ENCODE measurements at regions not wholly inside any gene's neighbourhood (a gene's known extent, or its start where the extent isn't known, plus 50 kb on each side); places are given as distances from the start of the nearest gene placed in this dataset.
"Not testable (repeated sequence)": the region's sequence is repeated elsewhere in the genome, so short reads cannot be mapped to it uniquely, and the experiment has no call there.

GRCh38 chr19:28575312-28575711 is 637.6 kb downstream of the UQCRFS1 start:
- TF ChIP-seq ELF4 (CRISPR knock-in tag; IDR thresholded peaks at IDR 0.05; ENCODE audit: low read depth); NR3C1 (CRISPR knock-in tag; conservative IDR thresholded peaks at IDR 0.05; ENCODE audit: low read depth); ATF6 (CRISPR knock-in tag; IDR thresholded peaks at IDR 0.05); MLX (CRISPR knock-in tag; IDR thresholded peaks at IDR 0.05); AFF4 (CRISPR knock-in tag; IDR thresholded peaks at IDR 0.05; ENCODE audit: borderline replicate concordance): not testable (repeated sequence)

Data from WTC11 (cell line).